DMS53 (cell line): ENCODE measurements at regions not wholly inside any gene's neighbourhood (a gene's known extent, or its start where the extent isn't known, plus 50 kb on each side); places are given as distances from the start of the nearest gene placed in this dataset.

Experiments used
- DNase-seq: peaks from one replicate; lab custom pipeline; 2025; lab: John Stamatoyannopoulos, UW

DNA sequence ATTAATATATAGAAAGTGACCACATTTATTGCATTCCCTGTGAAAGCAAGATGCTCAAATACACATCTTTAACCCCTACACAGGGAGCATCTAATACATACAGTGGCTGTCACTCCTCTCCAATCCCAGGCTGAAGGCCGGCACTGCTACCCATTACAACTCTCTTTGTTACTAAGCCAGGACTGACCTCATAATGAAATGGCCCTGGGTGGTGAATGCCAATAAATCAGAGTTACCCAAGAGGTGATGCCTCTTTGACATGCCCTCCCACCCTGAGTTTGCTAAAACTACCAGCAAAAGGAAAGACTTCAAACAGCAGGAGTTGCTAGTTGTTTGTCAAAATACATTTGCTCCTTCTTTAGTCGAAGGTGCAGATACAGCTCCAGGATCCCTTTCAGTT lies 214.2 kb downstream of the FOXA2 start:
- no peak for DNase-seq

DNA sequence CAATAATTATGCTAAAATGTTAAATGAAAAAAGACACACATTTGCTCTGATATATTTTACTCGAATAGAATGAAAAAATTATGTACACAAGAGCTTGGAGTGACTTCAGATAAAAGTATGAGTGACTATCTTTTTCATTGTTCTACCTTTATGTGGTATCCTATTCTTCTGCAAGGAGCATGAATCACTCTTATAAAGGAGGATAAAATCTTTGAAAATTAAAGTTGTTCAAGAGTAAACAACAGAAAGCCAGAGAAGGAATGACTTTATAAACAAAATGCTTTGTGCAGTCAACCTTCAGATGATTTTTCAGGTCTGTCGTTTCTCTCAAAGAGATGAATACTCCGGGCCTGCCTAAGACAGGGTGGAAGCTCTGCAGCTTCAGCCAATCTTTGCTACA lies 215.3 kb downstream of the FOXA2 start:
- DNase-seq = no peak

DNA sequence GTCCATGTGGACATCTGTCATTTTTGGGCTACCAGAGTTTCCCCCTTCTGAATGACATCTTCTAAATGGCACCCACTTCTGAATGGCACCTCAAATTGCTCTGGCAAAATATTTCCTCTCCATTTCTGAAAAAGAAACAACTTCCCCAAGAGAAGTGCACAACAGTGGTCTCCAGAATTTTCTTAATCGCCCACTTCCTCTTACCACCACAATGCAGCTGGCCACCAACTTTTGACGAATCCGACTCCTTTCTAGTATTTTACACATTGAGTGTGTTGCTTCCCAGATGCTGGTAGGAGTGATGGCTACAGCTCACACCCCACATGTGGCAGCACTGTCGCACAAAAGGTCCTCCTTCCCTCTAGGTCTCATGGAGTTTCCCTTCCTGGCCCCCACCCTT lies 216.1 kb downstream of the FOXA2 start:
- no peak for DNase-seq

DNA sequence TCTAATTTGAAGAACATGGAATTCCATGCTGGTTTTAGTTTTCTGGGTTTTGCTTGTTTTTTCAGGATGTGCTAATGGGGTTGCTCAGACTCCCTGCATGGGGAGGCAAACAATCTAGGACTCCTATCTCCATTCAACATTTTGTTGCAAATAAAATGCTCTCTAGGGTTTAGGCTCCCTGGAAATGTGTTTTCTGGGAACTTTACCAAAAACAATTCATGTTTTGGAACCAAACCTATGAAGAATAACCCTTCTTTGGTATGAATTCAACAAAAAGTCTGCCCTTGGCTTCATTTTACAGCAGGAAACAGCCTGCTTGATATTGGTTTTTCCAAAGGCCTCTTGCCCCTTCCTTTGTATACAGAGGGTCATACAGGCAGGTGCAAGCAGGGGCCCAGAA lies 217.7 kb downstream of the FOXA2 start:
- DNase-seq = no peak

DNA sequence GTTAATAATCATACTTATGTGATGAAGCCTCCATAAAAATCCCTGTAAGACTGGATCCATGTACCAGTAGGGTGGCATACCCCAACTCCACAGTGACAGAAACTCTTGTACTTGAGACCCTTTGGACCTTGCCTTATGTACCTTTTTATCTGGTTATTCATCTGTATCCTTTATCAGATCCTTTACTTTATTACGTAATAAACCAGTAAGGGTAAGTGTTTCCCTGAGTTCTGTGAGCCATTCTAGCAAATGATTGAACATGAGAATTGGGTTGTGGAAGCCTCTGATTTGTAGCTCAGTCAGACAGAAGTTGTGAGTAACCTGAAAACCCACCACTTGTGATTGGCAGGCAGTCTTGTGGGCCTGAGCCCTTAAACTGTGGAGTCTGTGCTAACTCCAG lies 229.7 kb downstream of the FOXA2 start:
- no peak for DNase-seq

DNA sequence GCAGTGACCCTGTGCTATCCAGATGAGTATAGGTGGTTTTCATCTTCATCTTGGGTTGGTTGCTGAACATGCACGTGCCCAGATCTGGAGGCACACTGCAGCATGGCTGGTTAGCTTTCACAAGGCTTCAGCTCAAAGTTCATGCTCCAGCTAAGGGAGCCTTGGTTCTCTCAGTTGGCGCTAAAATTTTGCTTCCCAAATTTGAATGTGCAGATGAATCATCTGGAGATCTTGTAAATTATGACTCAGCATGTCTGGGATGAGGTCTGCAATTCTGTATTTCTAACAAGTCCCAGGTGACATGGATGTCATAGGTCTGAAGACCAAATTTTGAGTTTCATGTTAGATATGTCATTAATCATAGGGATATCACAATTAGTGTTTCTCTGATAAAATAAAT lies 230.8 kb downstream of the FOXA2 start:
- no peak for DNase-seq

DNA sequence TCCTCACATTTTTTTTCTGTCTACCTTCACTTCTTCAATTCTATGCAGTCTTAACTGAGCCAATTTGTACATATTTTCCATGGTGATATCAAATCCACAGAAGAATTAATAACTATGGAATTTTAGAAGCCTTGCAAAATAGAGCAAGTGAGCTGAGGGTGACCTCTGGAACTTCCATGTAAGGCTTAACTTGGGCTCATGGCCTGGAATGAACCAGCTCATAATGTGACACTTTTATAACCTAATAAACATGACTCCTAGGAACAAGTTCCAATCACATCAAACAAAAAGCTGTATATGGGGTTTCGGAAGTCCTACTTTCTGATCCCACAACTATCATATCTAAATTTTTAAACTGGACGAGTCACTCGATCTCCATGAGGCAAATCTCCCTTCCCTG lies 232.4 kb downstream of the FOXA2 start:
- no peak for DNase-seq

DNA sequence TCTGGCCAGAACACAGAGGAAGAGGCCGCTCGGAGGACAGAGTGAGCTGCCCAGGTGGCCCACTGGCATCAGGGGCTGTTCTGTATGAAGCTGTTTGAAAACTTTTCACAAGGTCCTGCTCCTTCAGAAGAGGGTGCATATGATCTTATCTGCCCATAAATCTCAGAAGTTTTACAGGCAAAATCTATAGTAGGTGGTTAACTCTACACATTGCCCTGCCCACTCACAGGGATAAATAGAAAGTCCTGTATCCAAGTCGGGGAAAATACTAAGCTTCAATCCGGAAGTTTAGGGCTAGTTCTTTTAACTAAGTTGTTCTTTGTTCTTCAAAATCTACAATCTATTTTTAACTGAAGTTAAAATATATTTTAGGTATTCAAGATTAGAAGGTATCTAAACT lies 233.7 kb downstream of the FOXA2 start:
- no peak for DNase-seq

DNA sequence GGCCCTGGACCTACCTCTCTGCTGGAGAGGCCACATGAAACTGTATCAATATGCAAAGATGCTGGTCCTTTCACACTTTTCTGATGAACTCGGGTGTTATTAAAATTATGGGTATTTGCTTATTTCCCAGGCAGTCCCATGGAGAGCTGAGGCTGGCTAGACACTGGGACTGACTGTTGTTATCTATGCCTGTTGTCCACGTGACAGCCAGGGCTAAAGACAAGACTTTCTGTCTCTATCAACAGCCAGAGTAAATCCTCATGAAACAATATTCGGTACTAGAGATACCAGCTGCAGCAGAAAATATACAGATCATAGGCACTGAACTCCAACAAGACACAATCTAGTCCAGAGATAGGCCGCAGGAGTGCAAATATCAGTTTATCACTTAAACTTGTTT lies 236.4 kb downstream of the FOXA2 start:
- DNase-seq = no peak

DNA sequence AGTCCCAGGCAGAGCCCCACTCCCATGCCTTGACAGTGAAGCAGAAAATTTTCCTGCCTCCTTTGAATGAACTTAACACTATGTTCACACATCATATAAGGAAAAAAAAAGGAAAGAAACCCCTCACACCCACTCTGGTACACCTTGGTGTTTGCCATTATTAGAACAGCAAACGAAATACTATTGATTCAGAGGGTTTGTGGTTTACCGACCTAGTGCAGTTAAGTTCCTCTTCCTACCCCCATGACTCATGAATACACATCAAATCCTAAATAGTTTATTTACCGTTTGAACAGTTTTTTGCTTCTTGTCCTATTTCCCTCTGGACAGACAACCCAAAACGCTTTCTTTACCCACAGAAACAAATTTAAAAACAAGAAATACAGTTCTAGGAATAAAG lies 237.7 kb downstream of the FOXA2 start:
- peak; percentile 51 for DNase-seq

DNA sequence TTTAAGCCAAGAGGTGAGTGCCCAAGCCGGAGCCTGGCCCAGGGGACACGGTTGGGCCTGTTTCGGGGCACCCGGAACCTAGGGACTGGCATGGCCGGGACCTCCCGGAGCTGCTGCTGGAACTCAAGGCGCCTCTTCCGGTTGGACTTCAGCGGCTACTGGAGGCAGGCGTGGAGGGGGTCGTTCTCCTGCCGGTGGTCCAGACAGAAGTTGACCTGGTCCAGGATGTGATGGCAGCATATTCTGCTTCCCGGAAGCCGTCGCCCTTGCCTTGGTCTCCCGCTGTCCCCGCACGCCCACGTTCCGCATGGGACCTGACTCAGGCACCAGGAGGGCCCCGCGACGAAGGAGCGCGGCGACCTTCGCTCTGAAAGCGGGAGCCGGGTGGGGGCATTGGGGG lies 240.8 kb downstream of the FOXA2 start:
- no peak for DNase-seq

DNA sequence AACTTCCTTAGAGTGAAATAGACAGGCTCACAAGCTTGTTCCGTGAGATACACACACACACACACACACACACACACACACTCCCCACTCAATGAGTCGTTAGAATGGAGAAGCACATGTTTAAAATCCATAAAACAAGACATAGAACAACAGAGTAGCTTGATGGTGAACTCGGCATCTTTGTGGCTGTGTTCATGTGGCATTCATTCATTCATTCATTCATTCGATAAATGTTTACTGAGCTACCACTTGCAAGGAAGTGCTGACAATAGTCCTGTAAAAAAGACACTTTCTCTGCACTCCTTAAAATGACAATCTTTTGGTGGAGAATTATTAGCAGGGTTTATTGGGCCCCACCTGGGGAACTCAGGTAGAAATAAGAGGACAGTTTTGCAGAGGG lies 242.0 kb downstream of the FOXA2 start:
- DNase-seq = no peak

DNA sequence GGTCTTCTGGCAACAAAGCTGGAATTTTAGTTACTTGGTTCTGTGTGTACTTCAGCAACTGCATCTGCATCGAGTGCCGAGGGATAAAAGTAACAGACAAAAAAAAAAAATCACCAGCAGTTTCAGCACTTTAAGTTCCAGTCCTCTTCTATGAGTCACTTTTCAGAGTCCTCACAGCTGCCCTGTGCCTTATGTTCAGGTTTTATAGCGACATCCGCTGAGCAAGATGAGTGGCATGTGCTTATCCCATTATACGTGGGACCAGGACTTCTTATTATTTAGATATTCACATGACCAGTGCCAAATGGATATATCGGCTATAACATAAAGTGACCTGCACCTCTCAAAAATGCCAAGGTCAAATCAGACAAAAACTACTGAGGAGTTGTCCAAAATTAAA lies 242.9 kb downstream of the FOXA2 start:
- peak; percentile 84 for DNase-seq

DNA sequence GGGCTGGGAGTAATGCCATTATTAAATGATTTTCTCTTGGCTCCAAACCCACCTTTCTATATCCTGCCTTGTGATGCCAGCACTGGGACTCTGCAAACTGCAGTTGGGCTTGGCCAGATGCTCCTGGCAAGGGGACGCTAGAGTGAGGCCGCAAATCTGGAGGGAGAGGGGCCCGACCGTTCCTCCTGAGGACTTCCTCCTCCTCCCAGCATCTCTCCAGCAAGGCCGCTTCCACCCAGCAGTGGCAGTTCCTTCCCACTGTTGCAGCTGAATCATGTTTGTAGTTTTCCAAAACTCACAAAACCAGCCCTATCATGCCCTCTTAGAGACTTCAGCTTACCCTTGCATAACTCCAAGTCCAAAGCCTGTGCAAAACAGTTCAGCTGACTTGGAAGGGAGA lies 244.4 kb downstream of the FOXA2 start:
- DNase-seq = no peak

DNA sequence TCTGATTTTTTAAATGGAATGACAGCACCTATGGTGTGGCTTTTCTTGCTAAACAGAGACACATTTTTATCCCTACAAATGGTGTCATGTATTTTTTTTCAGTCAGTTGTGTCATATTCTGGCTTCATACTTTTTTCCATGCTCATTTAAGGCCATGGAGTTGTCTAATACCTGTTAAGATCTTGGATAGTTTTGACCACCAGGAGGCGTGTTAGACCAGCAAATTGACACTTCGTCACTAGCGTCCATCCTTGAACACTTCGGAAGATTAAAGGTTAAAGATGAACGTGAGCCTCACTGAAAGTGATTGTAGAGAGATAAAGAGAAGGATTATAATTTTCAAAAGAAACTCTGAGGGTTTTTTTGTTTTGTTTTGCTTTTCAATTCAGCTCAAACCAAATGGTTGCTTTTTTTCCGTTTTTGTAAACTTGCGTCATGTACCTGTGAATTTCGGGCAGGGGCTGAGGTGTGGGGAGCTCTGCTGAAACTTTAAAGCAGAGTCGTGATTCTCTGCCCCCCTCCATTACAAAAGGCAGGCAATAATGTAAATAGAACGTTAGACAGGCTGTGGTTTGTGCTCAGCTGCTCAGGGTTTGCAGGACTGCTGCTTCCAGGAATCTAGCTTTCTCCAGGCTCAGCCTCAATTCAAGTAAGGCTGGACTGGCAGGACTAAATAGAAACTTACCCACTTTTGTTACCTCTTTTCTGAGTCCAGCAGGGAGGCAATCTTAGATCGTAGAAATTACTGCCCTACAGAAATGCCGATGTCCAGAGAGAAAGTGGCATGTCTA lies 245.1 kb downstream of the FOXA2 start:
- peak; percentile 90 for DNase-seq

DNA sequence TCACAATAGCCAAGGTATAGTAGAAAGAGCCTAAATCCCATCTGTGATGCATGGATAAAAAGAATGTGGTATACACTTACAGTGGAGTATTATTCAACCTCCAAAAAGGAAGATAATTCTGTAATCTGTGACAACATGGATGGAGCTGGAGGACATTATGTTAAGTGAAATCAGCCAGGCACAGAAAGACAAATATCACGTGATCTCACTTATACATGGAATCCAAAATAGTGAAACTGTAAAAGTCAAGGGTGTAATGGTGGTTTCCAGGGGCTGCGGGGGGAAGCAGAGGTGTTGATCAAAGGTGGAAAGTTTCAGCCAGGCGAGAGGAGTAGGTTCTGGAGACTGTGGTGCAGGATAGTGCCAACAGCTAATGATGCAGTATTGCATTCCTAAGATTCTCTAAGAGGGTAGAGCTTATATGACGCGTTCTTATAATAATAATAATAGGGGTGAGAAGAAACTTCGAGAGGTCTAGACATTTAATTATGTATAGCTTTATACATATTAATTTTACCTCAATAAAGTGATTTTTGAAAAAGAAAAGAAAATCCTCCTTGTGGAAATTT lies 246.1 kb downstream of the FOXA2 start:
- DNase-seq = no peak

DNA sequence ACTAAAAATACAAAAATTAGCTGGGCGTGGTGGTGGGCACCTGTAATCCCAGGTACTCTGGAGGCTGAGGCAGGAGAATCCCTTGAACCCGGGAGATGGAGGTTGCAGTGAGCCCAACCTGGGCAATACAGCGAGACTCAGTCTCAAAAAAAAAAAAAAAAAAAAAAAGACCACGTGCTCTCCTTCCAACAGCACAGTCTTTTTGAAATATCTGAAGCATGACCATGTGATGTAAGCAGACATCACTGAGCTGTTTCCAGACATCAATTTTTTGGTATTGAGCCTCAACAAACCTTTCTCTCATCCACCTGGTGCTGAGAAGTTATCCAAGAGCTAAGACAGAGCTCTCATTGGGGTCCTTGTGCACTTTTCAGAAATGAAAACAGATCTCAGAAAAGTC lies 249.2 kb downstream of the FOXA2 start:
- DNase-seq = no peak

DNA sequence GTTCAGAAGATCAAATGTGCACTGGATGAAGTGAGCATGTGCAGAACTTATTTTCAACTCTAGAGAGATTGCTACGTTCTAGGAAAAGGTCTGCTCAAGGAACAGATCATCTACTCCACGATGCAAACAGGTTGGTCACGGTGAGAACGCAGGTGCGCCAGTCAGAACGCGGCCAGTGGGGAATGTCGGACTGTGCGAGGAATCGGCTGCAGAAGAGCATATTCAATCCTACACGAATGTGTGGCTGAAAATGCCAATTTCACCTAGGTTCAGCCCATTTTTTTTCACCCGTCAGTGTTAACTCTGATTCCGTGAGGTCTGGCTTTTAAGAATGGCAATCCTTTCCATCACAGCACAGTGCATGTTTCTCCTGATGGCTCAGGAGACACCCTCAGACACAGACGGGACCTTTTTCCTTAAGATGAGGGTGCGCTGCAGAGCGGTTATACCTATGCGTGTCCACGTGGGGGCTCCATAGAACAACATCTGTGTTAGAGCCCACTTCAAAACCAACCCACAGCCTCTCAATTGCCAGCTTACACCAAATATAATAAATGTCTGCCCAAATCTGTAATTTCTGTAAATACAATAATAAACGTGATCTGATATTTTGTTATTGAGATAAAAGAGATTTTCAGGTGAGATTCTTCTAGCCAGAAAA lies 250.4 kb downstream of the FOXA2 start:
- peak; percentile 86 for DNase-seq

DNA sequence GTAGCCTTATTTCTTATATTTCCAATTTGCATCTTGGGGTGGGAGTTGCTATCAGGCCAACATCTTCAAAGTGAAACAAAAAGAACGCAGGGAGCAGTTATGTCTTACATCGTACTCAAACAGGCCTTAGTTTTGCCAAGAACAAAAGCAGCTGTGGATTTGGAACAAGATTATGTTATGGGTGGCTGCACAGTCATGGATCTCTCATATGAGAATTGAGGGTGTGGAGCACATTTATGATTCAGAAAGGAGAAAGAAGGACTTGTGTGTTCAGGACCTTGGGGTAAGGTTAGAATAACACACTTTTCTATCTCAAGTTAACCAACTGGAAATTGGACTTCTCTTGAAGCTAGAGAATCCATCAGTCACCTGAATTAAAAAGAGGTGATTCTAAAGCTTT lies 259.9 kb downstream of the FOXA2 start:
- DNase-seq = no peak

DNA sequence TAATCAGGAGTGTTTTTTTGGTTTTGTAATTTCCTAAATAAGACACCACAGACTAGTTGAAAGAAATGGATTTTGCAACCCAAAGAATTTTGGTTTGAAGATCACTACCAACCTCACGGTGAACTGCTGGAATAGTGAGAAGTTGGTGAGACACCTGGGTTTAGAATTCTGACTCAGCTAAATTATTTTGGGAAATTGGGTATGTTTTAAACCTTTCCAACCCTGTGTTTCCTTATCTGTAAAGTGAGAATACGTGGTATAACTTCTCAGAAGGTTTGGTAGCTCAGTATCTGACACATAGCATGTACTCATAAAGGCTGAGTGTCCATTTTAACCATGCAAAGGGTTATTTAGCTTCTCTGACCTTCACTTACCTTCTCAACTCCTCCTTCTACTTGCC lies 261.9 kb downstream of the FOXA2 start:
- DNase-seq = no peak

DNA sequence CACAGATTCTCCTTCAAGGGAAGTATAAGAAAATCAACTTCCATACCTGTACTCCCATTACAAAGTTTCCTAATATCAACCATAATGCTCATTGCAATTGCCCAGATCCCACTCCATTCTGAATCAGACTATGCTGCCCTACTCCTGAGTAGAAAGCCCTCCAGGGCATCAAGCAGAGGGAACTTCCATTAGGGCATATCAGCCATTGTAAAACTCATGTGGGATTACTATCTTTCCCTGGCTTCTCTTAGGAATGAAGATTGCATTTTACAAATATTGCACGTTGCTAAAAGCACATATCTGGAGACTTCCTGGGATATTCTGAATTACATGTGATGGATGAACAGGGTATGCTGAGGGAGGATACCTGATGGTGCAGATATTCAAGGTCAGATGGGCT lies 263.2 kb downstream of the FOXA2 start:
- DNase-seq = no peak

DNA sequence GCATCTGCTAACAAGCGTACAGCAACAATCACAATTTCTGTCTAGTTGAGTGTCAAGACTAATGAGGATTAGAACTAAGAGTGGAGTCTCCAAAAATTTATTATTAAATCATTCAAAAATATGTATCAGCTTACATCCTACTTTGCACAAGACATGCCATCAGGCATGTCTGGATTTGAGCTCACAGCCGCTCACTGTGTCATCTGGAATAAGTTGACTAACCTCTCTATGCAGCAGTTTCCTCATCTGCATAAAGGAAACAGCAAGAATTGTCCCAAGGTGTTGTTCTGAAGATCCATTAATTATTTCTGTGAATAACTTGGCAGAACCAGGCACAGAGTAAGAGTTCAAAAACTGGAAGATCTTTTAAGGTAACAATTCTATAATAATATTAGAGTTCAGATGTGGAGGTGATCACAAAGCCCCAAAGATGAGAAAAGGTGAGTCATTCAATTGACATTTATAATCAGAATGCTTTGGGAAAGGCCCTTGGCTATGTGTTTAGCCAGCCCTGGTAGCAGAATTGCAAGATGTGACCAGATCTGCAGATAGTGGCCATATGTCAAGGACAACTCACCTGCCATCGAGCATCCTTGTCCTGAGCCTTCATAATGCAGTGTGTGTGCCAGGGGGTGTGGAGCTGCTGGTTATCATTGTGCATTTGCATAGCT lies 264.0 kb downstream of the FOXA2 start:
- no peak for DNase-seq

DNA sequence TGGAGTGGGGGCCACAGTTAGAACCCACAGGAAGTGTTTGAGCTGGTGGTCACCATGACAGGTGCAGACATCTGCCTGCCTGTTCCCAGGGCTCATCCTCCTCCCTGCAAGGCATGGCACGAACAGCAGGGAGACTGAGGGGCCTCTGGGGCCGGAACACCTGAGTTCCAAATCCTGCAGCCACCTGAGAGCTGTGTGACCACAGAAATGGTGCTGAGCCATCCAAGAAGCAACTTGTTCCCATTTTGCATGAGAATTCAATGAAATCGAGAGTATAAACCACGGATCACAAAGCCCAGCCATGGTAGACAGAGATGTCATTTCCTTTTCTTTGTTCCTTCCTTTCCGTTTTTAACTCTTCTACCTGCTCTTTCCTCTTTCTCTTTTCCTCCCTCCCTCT lies 268.6 kb downstream of the FOXA2 start:
- DNase-seq = no peak
